ENCODE measurements at regions not wholly inside any gene's neighbourhood (a gene's known extent, or its start where the extent isn't known, plus 50 kb on each side); places are given as distances from the start of the nearest gene placed in this dataset.

DNA sequence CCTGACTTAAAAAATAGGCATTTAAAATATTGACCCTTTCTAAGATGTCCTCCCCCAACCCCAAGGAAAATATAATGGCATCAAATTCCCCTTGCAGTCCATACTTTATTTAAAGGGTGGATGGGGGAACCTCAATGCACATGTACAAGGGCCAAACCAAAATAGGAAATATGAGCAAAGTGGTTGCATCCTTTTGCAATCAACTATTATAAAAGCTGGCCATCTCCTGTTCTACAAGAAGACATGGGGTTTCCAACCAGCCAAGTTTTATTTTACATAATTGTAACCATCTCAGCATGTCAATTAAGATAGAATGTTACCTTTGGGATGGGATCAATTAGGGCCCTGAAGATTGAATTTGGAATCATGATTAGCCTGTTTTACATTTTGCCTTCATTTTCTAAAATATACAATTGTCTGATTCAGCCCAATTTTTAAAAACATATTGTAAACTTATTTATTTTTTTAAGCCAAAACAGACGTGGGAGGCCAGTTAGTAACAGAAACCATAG, 146.7 kb upstream of the NFIA start:
- TF ChIP-seq CTCF (IDR thresholded peaks at IDR 0.05): no peak
- no peak for TF ChIP-seq POLR2A (IDR thresholded peaks at IDR 0.05)
